ENCODE measurements at regions not wholly inside any gene's neighbourhood (a gene's known extent, or its start where the extent isn't known, plus 50 kb on each side); places are given as distances from the start of the nearest gene placed in this dataset.

- no peak for DNase-seq (ENCODE audit: low spot score)
- H3K4me1 ChIP-seq (ENCODE audit: insufficient read depth) = peaks cover 14% of the 10 kb centered on the region
- H3K79me2 ChIP-seq = no peaks in the 10 kb centered on the region
- H3K4me2 ChIP-seq = no peak overlapping the region
- H3K36me3 ChIP-seq (replicated peaks; ENCODE audit: insufficient read depth, low read depth) = no peaks in the 10 kb centered on the region
- no peaks in the 10 kb centered on the region for H4K20me1 ChIP-seq (ENCODE audit: insufficient read depth, poor library complexity, severe bottlenecking)
- no peak overlapping the region for H2AFZ ChIP-seq
- no peak overlapping the region for H3K4me3 ChIP-seq
- TF ChIP-seq EZH2phosphoT487 (IDR thresholded peaks at IDR 0.05; ENCODE audit: low read depth, severe bottlenecking, unreplicated experiment) (no peak), EZH2 (IDR thresholded peaks at IDR 0.05; ENCODE audit: borderline replicate concordance) (no peak)
- H3K27ac ChIP-seq = no peak overlapping the region
- no peaks in the 10 kb centered on the region for H3K9me3 ChIP-seq (ENCODE audit: low read depth)
- H3K27me3 ChIP-seq = no peaks in the 10 kb centered on the region
- no peaks in the 10 kb centered on the region for H3K9me2 ChIP-seq (replicated peaks; ENCODE audit: insufficient read depth)
- 76% methylated on average over 12 of the region's 12 CpGs for WGBS (ENCODE audit: low lambda C conversion rate, missing lambda C conversion rate)
Measured at GRCh38 chr6:6918216-6918983, 189.4 kb upstream of the RREB1 start.

- Histone ChIP-seq H2AFZ (no peak overlapping the region), H3K27me3 (no peaks in the 10 kb centered on the region), H3K9me2 (replicated peaks; ENCODE audit: insufficient read depth) (no peaks in the 10 kb centered on the region), H3K4me3 (no peak overlapping the region), H4K20me1 (ENCODE audit: insufficient read depth, poor library complexity, severe bottlenecking) (no peaks in the 10 kb centered on the region), H3K79me2 (no peaks in the 10 kb centered on the region), H3K36me3 (replicated peaks; ENCODE audit: insufficient read depth, low read depth) (no peaks in the 10 kb centered on the region), H3K4me1 (ENCODE audit: insufficient read depth) (peaks cover 14% of the 10 kb centered on the region), H3K4me2 (no peak overlapping the region), H3K27ac (no peak overlapping the region), H3K9me3 (ENCODE audit: low read depth) (no peaks in the 10 kb centered on the region)
- no peak for DNase-seq (ENCODE audit: low spot score)
- 94% methylated on average over 2 of the region's 2 CpGs for WGBS (ENCODE audit: low lambda C conversion rate, missing lambda C conversion rate)
- TF ChIP-seq EZH2phosphoT487 (IDR thresholded peaks at IDR 0.05; ENCODE audit: low read depth, severe bottlenecking, unreplicated experiment) (no peak), EZH2 (IDR thresholded peaks at IDR 0.05; ENCODE audit: borderline replicate concordance) (no peak), CTCF (IDR thresholded peaks at IDR 0.05; ENCODE audit: poor library complexity) (no peak)
Measured at GRCh38 chr6:6919173-6919572, 188.6 kb upstream of the RREB1 start.

GRCh38 chr6:6920114-6920986 lies 187.4 kb upstream of the RREB1 start:
- Histone ChIP-seq H3K79me2 (no peaks in the 10 kb centered on the region), H3K9me3 (ENCODE audit: low read depth) (no peaks in the 10 kb centered on the region), H3K27me3 (no peaks in the 10 kb centered on the region), H3K4me1 (ENCODE audit: insufficient read depth) (peaks cover 13% of the 10 kb centered on the region), H2AFZ (no peak overlapping the region), H3K4me2 (no peak overlapping the region), H4K20me1 (ENCODE audit: insufficient read depth, poor library complexity, severe bottlenecking) (no peaks in the 10 kb centered on the region), H3K36me3 (replicated peaks; ENCODE audit: insufficient read depth, low read depth) (no peaks in the 10 kb centered on the region), H3K4me3 (no peak overlapping the region), H3K9me2 (replicated peaks; ENCODE audit: insufficient read depth) (no peaks in the 10 kb centered on the region), H3K27ac (no peak overlapping the region)
- no peak for DNase-seq (ENCODE audit: low spot score)
- 88% methylated on average over 9 of the region's 9 CpGs for WGBS (ENCODE audit: low lambda C conversion rate, missing lambda C conversion rate)
- TF ChIP-seq EZH2phosphoT487 (IDR thresholded peaks at IDR 0.05; ENCODE audit: low read depth, severe bottlenecking, unreplicated experiment) (no peak), EZH2 (IDR thresholded peaks at IDR 0.05; ENCODE audit: borderline replicate concordance) (no peak), CTCF (IDR thresholded peaks at IDR 0.05; ENCODE audit: poor library complexity) (no peak)

- no peaks in the 10 kb centered on the region for H3K79me2 ChIP-seq
- no peaks in the 10 kb centered on the region for H3K27me3 ChIP-seq
- H3K4me3 ChIP-seq = no peak overlapping the region
- no peak for DNase-seq (ENCODE audit: low spot score)
- H3K9me2 ChIP-seq (replicated peaks; ENCODE audit: insufficient read depth) = no peaks in the 10 kb centered on the region
- 90% methylated on average over 7 of the region's 7 CpGs for WGBS (ENCODE audit: low lambda C conversion rate, missing lambda C conversion rate)
- H3K4me2 ChIP-seq = no peak overlapping the region
- H4K20me1 ChIP-seq (ENCODE audit: insufficient read depth, poor library complexity, severe bottlenecking) = no peaks in the 10 kb centered on the region
- H3K9me3 ChIP-seq (ENCODE audit: low read depth) = no peaks in the 10 kb centered on the region
- H3K4me1 ChIP-seq (ENCODE audit: insufficient read depth) = peaks cover 8% of the 10 kb centered on the region
- no peak for TF ChIP-seq CTCF (IDR thresholded peaks at IDR 0.05; ENCODE audit: poor library complexity)
- TF ChIP-seq EZH2phosphoT487 (IDR thresholded peaks at IDR 0.05; ENCODE audit: low read depth, severe bottlenecking, unreplicated experiment) = no peak
- TF ChIP-seq EZH2 (IDR thresholded peaks at IDR 0.05; ENCODE audit: borderline replicate concordance) = no peak
- H2AFZ ChIP-seq = no peak overlapping the region
- no peak overlapping the region for H3K27ac ChIP-seq
- no peaks in the 10 kb centered on the region for H3K36me3 ChIP-seq (replicated peaks; ENCODE audit: insufficient read depth, low read depth)
Measured at GRCh38 chr6:6920987-6921313, 186.8 kb upstream of the RREB1 start.
